CMK (cell line): ENCODE measurements at regions not wholly inside any gene's neighbourhood (a gene's known extent, or its start where the extent isn't known, plus 50 kb on each side); places are given as distances from the start of the nearest gene placed in this dataset.
"Not testable (repeated sequence)": the region's sequence is repeated elsewhere in the genome, so short reads cannot be mapped to it uniquely, and the experiment has no call there.

ENCODE experiments used
- DNase-seq: peaks from one replicate; pipeline ENCODE4 v3.0.0-alpha.2; 2010; ENCODE audit warnings: low read depth

DNA sequence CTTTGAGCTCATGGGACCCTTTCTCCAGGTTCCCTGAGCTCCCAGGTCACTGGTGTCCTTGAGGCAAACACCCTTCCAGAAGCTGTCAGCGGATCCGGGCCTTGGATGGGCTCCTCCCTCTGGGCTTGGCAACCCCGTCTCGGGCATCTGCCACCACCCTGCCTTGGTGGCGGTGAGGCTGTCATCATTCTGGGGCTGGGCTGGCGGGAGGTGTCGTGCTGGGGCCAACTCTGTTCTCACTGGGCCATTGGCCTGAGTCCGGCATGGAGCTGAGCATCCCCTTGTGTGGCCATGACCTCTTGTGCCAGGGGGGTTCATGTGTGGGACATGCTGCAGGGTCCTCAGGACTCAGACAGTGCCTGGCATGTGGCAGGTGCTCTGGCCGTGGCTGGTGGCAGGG lies 197.6 kb downstream of the LAT start:
- no peak for DNase-seq

DNA sequence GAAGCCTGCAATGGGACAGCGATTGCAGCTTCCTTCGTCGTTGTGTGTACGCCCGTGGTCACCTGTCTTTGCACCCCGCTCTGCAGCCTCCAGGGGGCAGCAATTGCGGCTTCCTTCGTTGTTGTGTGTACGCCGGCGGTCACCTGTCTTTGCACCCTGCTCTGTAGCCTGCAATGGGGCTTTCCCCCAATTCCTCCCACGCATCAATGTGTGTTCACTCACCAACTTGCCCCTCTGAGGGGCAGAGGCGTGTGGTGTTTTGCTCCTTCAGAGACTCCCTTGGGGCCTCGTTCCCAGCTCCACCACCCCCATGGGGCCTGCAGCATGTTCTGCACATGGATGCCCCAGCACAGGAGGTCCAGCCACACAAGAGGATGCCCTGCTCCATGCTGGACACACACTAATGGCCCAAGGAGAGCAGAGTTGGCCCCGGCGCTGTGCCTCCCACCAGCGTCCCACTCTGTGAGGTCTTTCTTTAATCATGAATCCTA lies 197.1 kb downstream of the LAT start:
- not testable (repeated sequence) for DNase-seq

DNA sequence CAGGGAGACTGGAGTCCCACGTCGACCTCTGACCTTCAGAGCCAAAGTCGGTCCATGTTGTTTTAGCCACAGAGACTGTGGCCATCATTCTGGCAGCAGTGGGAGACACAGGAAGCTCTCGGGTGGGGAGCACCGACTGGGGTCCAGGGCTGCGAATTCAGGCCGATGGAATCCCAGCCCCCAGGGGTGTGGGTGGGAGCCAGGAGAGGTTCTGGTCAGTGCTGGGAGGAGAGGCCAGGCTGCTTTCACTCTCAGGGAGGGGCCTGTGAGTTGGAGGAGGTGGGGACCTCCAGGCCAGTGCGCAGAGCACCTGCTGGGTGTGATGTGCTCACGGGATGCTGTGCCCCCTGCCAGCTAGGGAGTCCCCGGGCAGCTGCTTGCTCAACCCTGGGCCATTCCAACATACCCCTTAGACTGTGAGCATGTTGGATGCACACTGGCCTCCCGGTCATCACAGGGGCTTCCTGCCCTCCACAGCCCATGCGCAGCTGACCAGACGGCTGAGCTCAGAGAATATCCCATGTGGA lies 196.5 kb downstream of the LAT start:
- not testable (repeated sequence) for DNase-seq

DNA sequence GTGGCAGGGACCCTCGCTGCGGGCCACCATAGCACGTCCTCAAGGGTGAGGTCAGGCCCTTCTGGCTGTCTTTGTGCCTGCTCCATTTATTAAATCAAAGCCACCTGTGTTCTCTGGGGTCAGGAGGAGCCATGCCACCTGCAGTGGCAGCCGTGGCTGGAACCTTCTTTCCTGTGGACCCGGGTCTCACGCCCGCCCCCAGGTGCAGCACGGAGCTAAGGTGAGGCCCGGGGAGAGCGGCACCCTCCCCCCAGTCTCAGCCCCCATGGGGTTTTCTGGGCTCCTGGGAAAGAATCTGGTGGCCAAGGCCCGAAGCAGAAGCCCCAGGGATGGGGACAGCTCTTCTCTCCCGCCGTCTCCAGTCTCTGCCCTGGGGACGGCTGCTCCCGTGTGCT lies 195.4 kb downstream of the LAT start:
- DNase-seq, result not testable (repeated sequence)

DNA sequence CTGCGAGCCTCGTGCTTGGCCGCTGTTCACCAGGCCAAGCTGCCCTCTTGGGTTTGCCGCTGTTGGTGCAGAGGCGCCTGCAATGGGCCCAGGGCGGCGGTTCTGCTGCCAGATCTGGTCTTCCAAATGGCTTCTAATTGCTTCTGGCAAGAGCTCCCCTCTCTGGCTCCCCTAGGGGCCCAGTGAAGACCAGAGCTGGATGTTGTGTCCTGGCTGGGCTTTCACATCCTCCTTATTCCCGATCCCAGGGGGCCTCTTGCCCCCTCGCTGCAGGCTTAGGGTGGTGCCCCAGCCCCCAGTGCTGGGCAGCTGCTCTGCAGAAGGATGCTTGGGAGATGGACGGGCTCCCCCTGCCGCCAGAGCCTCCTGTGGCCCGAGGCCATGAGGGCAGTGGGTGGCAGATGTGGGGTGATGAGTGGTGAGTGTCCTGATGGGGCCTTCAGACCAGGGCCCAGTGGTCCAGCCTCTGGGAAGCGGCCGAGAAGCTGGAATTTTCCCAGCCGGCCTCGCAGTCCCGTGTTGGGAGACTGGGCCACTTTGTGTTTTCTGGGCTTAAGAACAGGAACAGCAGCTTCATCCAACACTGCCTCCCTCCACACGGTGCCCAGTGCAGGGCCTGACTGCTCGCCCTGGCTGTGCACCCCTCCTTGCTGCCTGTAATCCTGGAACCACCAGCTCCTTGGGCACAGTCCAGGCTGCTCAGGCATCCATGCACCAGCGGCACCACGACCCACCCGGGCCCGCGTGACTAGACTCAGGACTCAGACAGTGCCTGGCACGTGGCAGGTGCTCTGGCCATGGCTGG lies 194.8 kb downstream of the LAT start:
- not testable (repeated sequence) for DNase-seq

DNA sequence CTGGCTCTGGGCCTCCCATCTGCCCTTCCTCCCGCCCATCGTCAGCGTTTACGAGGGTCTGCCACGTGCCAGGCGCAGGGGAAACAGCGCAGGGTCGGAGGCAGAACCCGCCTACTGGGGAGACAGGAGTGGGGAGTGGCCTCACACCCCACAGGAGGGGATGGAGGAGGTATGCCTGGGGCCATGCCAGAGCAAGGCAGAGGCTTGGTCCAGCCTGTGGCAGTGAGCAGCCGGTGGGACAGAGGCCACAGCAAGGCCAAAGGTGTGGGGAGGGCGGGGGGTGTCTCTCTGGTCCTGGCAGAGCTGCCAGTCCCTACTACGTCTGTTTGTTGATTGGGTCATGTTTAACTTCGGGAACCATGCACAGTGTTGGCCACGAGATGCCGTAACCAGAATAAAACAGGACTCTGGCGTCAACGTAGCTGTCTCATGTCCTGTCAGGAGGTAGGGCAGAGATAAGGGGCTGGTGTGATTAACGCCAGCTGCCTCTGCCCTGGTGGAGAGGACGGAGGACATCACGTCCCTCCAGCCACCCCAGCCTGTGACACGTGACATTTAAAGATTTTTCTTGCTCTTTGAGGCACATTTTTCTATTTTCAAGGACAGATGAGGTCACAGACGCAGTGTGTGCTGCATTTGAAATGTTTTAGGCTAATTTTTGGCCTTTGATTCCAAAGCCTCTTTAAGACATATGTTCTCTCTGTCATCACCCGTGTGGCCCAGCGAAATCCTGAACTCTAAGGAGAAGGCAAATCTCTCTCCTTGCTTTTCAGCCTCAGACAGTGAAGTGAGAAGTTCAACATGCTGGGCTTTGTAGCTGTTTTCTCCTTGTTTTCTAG lies 193.3 kb downstream of the LAT start:
- peak; percentile 24 for DNase-seq

DNA sequence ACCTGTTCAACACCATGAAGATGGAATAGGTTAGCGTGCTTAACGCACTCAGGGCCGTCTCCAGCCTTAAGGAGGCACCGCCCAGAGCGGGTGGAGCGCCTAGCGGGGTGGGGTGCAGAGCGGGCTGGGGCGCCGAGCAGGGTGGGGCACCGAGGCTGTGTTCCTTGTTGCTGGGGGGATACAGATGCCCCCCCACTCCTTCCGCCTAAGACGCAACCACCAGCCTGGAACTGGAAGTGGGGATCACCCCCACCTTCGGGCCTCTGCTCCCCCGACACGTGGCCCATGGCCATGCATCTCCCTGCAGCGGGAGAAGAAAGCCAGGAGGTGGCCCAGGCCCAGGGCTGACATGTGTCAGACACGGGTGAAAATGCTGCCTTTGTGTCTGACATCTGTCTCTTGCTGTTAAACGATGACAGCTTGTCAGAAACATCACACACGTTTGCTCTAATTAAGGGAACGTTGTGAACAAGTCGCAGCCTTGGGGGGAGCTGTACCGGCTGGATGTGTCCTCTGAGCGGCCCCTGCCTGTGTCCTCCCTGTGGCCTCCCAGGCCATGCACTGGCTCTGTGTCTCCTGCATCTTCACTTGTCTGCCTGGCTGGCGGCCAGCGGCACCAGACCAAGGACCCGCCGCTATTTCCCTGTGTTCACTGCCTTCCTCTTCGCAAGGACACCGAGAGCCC lies 192.5 kb downstream of the LAT start:
- DNase-seq, result not testable (repeated sequence)

DNA sequence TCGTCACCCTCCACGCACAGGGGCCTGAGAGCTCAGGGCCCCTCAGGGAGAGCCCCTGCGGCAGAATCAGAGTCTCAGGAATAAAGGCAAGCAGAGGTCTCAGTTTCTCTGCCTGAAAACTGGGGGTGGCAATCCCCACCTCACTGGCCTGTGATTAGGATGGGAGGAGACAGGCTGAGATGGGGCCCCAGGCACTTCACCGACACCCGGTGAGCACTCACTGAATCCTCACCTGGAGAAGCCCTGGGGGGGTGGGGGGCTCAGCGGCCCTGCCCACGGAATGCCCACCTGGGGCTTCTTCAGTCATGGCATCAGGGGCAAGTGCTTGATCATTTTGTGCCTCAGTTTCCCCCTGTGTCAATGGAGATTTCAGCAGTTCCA lies 192.0 kb downstream of the LAT start:
- not testable (repeated sequence) for DNase-seq

DNA sequence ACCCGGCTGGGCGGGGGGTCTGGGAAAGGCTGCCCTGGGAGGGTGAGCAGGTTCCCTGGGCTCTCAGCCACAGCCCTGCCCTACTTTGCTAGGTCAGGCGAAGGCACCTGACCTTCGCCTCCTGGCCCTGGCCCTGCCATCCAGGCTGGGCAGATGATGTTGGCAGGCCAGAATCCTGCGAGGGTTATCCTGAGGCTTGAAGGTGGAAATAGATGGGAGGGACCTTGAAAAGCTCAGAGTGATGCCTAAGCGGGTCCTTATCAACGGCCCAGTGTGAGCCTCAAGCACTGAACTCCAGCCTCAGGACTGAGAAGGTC lies 191.3 kb downstream of the LAT start:
- not testable (repeated sequence) for DNase-seq

DNA sequence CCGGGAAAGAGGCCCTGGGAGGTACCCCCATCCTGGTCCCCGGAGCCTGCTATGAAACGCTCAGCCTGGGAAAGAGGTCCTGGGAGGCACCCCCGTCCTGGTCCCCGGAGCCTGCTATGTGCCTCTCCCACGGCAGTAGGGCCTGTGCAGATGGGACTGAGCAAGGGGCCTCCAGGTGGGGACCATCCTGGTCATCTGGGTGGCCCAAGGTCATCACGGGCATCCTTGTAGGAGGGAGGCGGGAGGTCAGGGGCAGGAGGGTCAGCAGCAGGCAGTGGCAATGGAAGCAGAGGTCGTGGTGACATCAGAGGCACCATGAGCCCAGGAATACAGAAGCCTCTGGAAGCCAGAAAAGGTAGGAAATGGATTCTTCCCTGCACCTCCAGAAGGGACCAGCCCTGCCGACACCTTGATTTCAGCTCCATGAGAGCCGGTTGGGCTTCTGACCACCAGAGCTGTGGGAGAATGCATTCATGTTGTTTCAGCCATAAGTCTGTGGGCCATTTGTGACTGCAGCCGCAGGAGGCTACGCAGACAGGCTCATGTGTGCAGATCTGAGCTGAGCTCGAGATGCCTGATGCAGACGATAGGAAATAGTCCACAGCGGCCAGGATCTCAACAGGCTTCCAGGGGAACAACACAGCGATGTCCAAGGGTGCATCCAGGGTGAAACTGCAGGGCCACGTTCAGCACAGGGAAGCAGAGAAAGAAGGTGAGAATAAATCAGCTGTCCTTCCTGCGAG lies 190.7 kb downstream of the LAT start:
- not testable (repeated sequence) for DNase-seq

DNA sequence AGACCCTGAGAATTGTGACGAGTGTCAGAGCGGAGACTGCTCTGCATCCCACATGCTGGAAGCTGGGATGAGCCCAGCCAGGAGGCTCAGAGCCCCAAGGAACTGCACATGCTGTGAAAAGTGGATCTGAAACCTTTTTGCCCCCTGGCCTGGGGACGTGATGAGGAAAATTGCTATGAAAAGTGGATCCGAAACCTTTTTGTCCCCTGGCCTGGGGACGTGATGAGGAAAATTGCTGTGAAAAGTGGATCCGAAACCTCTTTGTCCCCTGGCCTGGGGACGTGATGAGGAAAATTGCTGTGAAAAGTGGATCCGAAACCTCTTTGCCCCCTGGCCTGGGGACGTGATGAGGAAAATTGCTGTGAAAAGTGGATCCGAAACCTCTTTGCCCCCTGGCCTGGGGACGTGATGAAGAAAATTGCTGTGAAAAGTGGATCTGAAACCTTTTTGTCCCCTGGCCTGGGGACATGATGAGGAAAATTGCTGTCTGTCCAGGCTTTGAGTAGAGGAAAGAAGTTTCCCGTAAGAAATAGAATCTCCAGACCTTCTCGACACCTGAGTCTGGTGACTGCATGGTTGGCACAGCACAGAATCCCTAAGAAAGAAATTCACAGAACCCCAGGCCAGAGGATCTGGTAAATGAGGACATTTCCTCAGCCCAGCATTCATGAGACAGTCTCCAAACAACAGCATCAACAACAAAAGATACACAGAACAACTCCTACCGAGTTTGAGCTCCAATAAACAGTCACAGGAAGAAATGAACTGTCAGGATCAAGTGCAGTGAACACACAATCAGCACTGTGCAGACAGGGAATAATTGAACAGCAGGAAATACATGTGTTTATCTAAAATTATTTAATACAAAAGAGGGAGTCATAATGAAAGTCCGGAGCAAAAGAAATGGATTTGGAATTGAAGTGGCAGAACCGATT lies 188.8 kb downstream of the LAT start:
- DNase-seq, result not testable (repeated sequence)

DNA sequence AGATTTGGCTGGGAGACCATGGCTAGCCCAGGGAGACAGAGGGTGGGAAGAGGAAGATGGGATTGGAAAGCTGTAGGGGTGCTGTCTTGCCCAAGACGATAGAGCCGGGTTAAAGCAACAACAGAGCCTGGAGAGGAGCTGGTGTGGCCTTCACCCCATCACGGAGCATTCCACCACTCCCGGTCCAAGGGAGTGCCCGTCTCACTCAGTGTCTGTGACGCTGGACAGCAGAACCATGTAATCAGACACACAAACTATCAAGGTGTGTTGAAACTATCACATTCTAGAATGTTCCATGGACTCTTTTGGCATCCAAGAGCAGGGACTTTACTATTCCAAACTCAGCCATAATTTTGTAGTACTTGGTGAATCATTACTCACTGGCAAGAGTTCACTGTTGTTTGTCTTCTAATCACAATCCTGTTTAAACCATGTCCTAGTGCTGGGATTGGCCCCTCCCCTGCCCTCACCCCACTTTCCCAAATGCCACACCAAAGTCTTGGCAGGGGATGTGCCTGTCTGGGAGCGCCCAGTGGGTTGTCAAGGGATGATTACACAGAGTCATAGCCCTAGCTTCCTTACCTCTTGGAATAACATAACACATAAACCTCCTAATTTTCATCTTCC lies 187.4 kb downstream of the LAT start:
- not testable (repeated sequence) for DNase-seq

DNA sequence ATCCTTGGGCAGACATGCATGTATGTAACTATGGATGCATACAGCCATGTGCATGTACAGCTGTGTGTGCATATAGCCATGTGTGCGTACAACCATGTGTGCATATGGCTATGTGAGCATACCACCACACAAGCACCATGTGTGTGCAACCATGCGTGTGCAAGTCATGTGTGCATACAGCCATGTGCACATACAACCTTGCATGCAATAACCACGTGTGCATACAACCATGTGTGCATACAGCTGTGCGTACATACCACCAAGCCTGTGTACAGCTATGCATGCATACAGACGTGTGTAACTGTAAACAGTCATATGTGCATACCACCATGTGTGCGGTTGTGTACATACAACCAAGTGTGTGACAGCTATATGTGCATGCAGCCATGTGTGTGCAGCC lies 186.4 kb downstream of the LAT start:
- DNase-seq, result not testable (repeated sequence)

DNA sequence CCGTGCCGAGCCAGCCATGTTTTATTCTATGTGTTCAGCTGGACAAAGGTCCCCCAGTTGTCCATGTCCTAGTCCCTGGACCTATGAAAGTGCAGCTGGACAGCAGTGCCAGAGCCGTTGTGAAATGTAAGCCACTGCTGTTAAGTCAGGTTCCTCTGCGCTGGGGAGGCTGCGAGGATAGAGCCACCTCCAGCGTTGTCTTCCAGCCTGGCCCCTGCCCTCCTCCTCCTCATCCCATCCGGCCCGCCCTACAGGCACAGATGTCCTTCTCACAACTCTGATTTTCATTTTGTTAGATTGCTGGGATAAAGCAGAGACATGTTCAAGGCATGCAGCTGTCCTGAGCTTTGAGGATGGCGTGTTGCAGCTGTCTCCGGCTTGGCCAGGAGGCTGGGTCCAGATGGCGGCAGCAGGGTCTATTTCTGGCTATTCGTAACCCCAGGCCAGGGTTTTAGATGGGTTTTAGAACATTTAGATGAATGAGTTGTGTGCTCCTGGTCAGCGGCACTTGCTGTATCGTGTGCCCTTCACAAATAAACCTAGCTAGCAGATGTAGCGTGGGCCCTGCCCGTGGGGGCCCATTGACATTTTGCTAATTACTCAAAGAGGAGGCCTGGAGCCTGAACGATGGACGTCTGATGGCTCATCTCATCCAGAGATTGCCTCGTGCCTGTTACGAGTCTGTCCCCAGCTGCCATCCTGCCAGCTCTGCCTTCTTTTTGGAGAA lies 185.7 kb downstream of the LAT start:
- not testable (repeated sequence) for DNase-seq

DNA sequence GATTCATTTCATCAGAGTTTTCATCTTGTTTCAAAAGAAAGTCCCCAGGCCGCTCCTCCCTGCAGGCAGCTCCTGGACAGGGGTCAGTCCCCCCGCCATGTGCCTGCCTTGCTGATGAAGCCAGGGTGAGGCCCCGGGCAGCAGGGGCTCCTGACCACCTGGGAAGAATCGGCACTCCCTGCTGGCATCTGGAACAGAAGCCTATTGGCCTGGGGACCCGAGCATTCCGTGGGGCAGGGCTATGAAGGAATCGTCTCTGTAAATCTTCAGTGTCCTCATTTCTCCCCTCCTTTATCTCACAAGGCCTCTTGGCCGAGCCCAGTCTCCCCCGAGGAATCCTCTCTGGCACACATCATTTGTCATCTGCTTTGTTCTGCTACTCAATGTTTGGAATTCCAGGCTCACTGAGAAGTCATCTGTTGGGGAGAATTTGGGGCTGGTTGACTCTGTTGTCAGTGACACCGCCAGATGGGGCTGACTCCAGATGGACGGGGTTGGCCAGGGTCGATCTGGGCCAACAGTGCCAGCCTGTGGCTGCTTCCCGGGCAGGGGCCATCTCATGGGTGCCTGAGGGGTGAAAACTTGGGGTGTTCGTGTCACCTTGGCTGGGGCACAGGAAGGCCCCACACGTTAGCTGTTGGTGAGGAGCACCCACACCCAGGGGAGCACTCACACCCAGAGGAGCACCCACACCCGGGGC lies 184.6 kb downstream of the LAT start:
- not testable (repeated sequence) for DNase-seq

DNA sequence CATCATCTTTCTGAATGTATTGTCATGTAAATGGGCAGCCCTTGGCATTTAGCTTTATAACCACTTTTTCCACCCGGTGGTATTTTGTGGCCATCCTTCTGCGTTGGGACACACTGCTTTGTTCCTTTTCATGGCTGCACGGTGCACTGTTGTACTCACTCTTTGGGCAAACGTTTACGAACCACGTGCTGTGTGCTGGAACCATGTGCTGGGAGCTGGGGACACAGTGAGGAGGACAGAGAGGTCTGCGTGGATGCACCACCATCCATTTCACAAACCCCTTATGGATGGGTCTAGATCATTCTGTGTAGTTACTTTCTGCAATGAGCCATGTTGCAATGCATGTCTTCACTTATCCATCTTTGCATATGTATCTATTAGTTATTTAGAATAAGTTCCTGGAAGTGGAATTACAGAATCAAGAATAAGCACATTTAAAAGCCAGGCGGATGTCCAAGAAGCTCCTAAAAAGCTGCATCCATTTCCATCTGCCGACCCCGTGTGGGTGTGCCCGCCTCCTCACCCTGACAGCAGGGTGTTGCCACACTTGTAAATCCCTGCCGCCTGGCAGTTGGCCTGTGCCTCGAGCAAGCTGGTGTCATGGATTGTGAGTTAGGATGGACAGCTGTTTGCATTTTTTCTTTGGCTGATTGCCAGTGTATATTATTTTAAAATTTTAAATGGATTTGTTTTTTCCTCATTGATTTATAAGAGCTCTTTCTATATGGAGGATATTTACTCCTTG lies 183.8 kb downstream of the LAT start:
- not testable (repeated sequence) for DNase-seq

DNA sequence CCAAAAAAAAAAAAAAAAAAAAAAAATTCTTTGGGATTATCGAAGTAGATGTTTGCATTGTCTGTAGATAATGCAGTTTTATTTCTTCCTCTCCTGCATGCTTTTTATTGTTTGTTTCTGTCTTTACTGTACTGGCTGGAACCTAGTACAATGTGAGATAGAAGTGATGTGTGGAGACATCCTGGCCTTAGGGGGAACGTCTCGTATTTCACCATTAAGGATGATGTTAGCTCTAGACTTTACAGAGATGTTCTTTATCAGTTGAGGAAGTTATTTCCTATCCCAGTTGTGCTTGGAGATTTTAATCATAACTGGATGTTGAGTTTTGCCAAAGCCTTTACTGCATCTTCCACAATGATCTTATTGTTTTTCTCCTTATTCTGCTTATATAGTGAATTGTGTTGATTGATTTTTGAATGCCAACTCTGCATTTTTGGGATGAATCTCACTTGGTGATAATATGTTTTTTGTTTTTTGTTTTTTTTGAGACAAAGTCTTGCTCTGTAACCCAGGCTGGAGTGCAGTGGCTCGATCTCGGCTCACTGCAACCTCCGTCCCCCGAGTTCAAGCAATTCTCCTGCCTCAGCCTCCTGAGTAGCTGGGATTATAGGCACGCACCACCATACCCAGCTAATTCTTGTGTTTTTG lies 179.7 kb downstream of the LAT start:
- not testable (repeated sequence) for DNase-seq
